Progenitor cell of endocrine pancreas (in vitro differentiated cells): ENCODE measurements at regions not wholly inside any gene's neighbourhood (a gene's known extent, or its start where the extent isn't known, plus 50 kb on each side); places are given as distances from the start of the nearest gene placed in this dataset.

ENCODE experiments used
- DNase-seq: peaks from one replicate; pipeline ENCODE4 v3.0.0; 2021; ENCODE audit warnings: low spot score; ENCODE audit not compliant: unreplicated experiment
- H3K27ac Mint-ChIP-seq: 2 replicates; pipeline ENCODE4 v1.8.0; 2021; ENCODE audit warnings: mild to moderate bottlenecking, moderate library complexity, mixed read lengths
- H3K27me3 Mint-ChIP-seq: 2 replicates; pipeline ENCODE4 v1.8.0; 2021; ENCODE audit warnings: mixed read lengths
- H3K36me3 Mint-ChIP-seq: 2 replicates; pipeline ENCODE4 v1.8.0; 2022; ENCODE audit warnings: mixed read lengths; ENCODE audit not compliant: insufficient read depth
- H3K4me1 Mint-ChIP-seq: 2 replicates; pipeline ENCODE4 v1.8.0; 2021; ENCODE audit warnings: low read depth, mixed read lengths
- H3K4me3 Mint-ChIP-seq: 2 replicates; pipeline ENCODE4 v1.8.0; 2021; ENCODE audit warnings: low read depth, mild to moderate bottlenecking, moderate library complexity, mixed read lengths
- H3K9me3 Mint-ChIP-seq: 2 replicates; pipeline ENCODE4 v1.8.0; 2021; ENCODE audit warnings: low read depth, mixed read lengths
- TF ChIP-seq, protein P1 (sequence below): fragments of 200-600 bp; sonication (generic); IDR thresholded peaks from one replicate; pipeline ENCODE4 v1.5.0; 2021; ENCODE audit warnings: antibody characterized with exemption, mild to moderate bottlenecking; ENCODE audit not compliant: unreplicated experiment

DNA sequence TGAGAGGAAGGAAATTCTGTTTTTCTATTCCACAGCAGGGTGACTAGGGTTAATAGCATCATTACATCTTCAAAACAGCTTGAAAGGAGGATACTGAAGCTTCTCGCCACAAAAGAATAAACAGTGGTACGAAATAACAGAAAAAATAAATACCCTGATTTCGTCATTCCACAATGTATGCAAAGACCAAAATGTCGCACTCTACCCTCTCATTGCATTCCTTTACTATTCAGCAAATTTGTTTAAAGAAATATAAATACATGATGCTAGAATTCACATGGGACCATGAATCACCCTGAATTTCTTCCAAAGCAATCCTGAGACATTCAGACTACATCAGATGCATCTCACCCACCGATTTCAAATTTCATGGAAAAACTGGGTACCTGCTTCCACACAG is 112.3 kb upstream of the TOP3B start:
- TF ChIP-seq, protein P1, sequence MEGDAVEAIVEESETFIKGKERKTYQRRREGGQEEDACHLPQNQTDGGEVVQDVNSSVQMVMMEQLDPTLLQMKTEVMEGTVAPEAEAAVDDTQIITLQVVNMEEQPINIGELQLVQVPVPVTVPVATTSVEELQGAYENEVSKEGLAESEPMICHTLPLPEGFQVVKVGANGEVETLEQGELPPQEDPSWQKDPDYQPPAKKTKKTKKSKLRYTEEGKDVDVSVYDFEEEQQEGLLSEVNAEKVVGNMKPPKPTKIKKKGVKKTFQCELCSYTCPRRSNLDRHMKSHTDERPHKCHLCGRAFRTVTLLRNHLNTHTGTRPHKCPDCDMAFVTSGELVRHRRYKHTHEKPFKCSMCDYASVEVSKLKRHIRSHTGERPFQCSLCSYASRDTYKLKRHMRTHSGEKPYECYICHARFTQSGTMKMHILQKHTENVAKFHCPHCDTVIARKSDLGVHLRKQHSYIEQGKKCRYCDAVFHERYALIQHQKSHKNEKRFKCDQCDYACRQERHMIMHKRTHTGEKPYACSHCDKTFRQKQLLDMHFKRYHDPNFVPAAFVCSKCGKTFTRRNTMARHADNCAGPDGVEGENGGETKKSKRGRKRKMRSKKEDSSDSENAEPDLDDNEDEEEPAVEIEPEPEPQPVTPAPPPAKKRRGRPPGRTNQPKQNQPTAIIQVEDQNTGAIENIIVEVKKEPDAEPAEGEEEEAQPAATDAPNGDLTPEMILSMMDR: no peak
- Mint-ChIP-seq H3K4me3 (no peak overlapping the region), H3K27me3 (peaks cover 84% of the 10 kb centered on the region), H3K27ac (no peak overlapping the region), H3K4me1 (no peaks in the 10 kb centered on the region), H3K36me3 (no peaks in the 10 kb centered on the region), H3K9me3 (no peaks in the 10 kb centered on the region)
- no peak for DNase-seq

- Mint-ChIP-seq H3K27me3 (peaks cover 85% of the 10 kb centered on the region), H3K4me1 (no peaks in the 10 kb centered on the region), H3K4me3 (no peak overlapping the region), H3K36me3 (no peaks in the 10 kb centered on the region), H3K9me3 (no peaks in the 10 kb centered on the region), H3K27ac (no peak overlapping the region)
- TF ChIP-seq, protein P1: no peak
- no peak for DNase-seq
These were observed 111.9 kb upstream of the TOP3B start for GRCh38 chr22:22094514-22094913.

GRCh38 chr22:22093743-22094142 is 111.2 kb upstream of the TOP3B start:
- DNase-seq: no peak
- TF ChIP-seq, protein P1: no peak
- H3K27ac Mint-ChIP-seq: no peak overlapping the region
- H3K4me1 Mint-ChIP-seq: no peaks in the 10 kb centered on the region
- H3K27me3 Mint-ChIP-seq: peaks cover 86% of the 10 kb centered on the region
- no peak overlapping the region for H3K4me3 Mint-ChIP-seq
- no peaks in the 10 kb centered on the region for H3K36me3 Mint-ChIP-seq
- H3K9me3 Mint-ChIP-seq: no peaks in the 10 kb centered on the region

- Mint-ChIP-seq H3K27me3 (peaks cover 86% of the 10 kb centered on the region), H3K36me3 (no peaks in the 10 kb centered on the region), H3K27ac (no peak overlapping the region), H3K4me1 (no peaks in the 10 kb centered on the region), H3K9me3 (no peaks in the 10 kb centered on the region), H3K4me3 (no peak overlapping the region)
- DNase-seq: no peak
- TF ChIP-seq, protein P1: no peak
These were observed 110.4 kb upstream of the TOP3B start for GRCh38 chr22:22092974-22093373.

- no peak overlapping the region for H3K4me3 Mint-ChIP-seq
- peaks cover 79% of the 10 kb centered on the region for H3K27me3 Mint-ChIP-seq
- DNase-seq: no peak
- H3K36me3 Mint-ChIP-seq: no peaks in the 10 kb centered on the region
- no peaks in the 10 kb centered on the region for H3K9me3 Mint-ChIP-seq
- TF ChIP-seq, protein P1: no peak
- no peak overlapping the region for H3K27ac Mint-ChIP-seq
- H3K4me1 Mint-ChIP-seq: no peaks in the 10 kb centered on the region
These were observed 109.5 kb upstream of the TOP3B start for GRCh38 chr22:22092101-22092500.
